ENCODE measurements at regions not wholly inside any gene's neighbourhood (a gene's known extent, or its start where the extent isn't known, plus 50 kb on each side); places are given as distances from the start of the nearest gene placed in this dataset.

DNA sequence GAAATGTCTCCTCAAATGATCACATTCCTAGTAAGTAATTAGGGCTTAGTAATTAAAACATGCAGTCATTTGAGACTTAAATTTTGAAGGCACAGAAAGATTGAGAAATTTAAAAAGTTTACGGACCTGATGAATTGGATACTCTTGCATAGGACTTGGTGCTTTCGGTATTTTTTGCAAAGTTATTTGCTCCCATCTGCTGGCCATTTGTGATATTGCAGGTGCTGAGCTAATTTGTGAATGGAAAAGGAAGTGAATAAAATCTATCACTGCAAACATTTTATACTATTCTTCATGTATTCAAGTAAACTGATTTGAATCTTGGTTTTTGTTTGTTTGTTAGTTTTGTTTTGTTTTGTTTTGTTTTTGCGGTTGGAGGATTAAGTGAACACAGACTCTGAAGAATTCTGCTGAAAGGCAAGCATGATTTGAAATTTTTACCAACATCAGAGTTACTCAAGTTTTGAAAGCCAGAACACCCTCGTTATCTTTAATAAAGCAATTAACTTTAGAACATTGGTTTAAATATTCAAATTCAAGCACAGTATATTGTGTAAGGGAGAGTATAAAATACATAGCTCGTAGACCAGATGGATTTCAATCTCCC lies 689.5 kb upstream of the RBFOX1 start:
- ChIA-PET CTCF (interaction anchor here (0.6 to 4.1 kb wide), 10 partner anchors 13 to 1422 kb away, joined by 3 to 34 read pairs (median 3); no protein-coding TSS in a partner anchor), POLR2A (no interaction called here)
- peak; percentile 22 for DNase-seq (ENCODE audit: extremely low spot score)
- TF ChIP-seq, protein P1, sequence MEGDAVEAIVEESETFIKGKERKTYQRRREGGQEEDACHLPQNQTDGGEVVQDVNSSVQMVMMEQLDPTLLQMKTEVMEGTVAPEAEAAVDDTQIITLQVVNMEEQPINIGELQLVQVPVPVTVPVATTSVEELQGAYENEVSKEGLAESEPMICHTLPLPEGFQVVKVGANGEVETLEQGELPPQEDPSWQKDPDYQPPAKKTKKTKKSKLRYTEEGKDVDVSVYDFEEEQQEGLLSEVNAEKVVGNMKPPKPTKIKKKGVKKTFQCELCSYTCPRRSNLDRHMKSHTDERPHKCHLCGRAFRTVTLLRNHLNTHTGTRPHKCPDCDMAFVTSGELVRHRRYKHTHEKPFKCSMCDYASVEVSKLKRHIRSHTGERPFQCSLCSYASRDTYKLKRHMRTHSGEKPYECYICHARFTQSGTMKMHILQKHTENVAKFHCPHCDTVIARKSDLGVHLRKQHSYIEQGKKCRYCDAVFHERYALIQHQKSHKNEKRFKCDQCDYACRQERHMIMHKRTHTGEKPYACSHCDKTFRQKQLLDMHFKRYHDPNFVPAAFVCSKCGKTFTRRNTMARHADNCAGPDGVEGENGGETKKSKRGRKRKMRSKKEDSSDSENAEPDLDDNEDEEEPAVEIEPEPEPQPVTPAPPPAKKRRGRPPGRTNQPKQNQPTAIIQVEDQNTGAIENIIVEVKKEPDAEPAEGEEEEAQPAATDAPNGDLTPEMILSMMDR (IDR thresholded peaks at IDR 0.05; ENCODE audit: control extremely low read depth, extremely low read depth, low read depth, missing control alignments): peak; percentile 83

DNA sequence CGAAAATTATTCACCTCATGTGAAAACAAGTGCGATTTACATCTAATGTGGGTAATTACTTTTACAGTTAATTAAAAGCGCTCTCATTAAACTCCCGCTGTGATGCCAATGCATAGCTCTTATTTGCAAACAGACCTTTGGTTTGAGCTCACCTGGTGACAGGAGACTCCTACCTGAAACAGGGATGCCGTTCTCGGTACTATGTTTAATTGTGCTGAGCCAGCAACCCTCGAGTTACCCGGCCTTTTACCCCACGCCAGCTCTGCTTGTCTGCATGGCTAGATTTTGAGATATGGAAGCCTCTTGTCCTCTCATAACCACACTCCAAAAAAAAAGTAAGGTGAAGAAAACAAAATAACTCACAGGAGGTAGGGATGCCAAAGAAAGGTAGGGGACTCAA lies 690.4 kb upstream of the RBFOX1 start:
- CTCF ChIA-PET: interaction anchor here (1.2 to 4.1 kb wide), 6 partner anchors 12 to 989 kb away, joined by 3 to 34 read pairs (median 4); no protein-coding TSS in a partner anchor

DNA sequence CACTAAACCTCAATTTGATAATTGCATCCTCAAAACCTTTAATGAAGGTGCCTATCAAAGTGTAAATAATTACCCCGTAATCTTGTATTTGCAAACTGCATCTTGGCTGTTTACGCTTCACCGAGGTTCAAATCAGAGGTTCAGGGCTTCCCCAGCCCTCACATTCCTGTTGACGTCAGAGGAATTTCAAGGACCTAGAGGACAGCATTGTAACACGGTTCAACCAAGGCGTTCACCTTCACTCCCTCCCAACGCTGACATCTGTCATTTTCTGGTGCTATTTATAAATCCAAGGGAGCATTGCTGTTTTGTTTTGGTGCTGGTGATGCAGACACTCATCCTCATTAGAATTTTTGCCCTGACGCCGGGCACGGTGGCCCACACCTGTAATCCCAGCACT lies 691.6 kb upstream of the RBFOX1 start:
- POLR2A ChIA-PET: no interaction called here
- TF ChIP-seq, protein P1 (IDR thresholded peaks at IDR 0.05; ENCODE audit: control extremely low read depth, extremely low read depth, low read depth, missing control alignments): no peak
- CTCF ChIA-PET: interaction anchor here (4.1 kb wide), 1 partner anchor 10 kb away, joined by 34 read pairs; no protein-coding TSS in a partner anchor
- no peak for DNase-seq (ENCODE audit: extremely low spot score)

More for the DNA sequence above, 690.4 kb upstream of the RBFOX1 start:
- no peak for DNase-seq (ENCODE audit: extremely low spot score)
- POLR2A ChIA-PET: no interaction called here
- TF ChIP-seq, protein P1 (IDR thresholded peaks at IDR 0.05; ENCODE audit: control extremely low read depth, extremely low read depth, low read depth, missing control alignments): no peak

DNA sequence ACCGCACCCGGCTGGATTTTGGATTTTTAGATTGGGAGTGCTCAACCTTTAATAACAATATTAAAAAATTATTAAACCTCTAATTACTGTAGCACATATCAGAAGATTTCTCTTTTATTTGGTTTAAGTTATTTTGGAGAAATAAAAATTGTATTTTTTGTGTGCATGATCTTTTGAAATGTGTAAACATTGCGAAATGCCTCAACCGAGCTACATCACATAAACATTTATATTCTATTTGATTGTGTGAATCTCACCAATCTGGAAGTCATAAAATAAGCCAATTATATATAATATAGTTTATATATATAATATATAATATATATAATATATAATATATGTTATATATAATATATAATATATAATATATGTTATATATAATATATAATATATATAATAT lies 696.2 kb upstream of the RBFOX1 start:
- TF ChIP-seq, protein P1 (IDR thresholded peaks at IDR 0.05; ENCODE audit: control extremely low read depth, extremely low read depth, low read depth, missing control alignments): no peak
- POLR2A ChIA-PET: no interaction called here
- no peak for DNase-seq (ENCODE audit: extremely low spot score)
- CTCF ChIA-PET: no interaction called here

DNA sequence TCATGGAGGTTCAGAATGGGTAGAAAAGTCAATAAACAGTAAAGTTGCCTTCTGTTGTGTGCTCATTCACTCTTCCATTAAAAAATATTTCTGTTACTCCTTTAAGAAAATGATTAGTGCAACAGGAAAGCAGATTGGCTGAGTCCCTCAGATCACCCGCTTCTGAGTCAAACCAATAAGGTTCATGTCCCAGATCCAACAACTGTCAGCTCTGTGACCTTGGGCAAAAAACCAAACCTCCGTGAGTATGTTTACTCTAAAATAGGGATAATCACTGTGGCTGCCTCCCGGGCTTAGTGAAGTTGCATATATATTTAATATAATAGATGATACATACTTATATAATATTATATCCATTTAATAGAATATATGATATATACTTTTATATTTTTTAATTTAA lies 698.5 kb upstream of the RBFOX1 start:
- CTCF ChIA-PET: no interaction called here
- no peak for DNase-seq (ENCODE audit: extremely low spot score)
- TF ChIP-seq, protein P1 (IDR thresholded peaks at IDR 0.05; ENCODE audit: control extremely low read depth, extremely low read depth, low read depth, missing control alignments): no peak
- POLR2A ChIA-PET: no interaction called here

DNA sequence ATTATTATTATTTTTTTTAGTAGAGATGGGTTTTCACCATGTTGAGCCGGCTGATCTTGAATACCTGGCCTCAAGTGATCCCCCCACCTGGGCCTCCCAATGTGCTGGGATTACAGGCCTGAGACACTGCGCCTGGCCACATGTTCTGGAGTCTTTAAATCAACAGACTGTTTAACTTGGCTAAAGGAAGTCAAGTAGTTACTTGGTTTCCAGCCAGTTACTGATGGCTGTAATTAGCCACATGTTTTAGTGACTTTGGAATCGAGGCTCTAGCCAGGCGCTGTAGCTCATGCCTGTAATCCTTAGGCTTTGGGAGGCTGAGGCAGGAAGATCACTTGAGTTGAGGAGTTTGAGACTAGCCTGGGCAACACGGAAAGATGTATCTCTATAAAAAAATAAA lies 699.2 kb upstream of the RBFOX1 start:
- CTCF ChIA-PET: interaction anchor here (5.4 kb wide), 1 partner anchor 10 kb away, joined by 34 read pairs; no protein-coding TSS in a partner anchor
- TF ChIP-seq, protein P1 (IDR thresholded peaks at IDR 0.05; ENCODE audit: control extremely low read depth, extremely low read depth, low read depth, missing control alignments): no peak
- DNase-seq (ENCODE audit: extremely low spot score): no peak
- POLR2A ChIA-PET: no interaction called here
